Epithelial cell of esophagus (primary cell): ENCODE measurements at regions not wholly inside any gene's neighbourhood (a gene's known extent, or its start where the extent isn't known, plus 50 kb on each side); places are given as distances from the start of the nearest gene placed in this dataset.
A peak's percentile ranks its signal among the peaks of the same experiment; 100 is the strongest.

Experiments used
- DNase-seq: peaks from one replicate; pipeline ENCODE4 v3.0.0; 2010; ENCODE audit warnings: low read depth
- H3K4me3 ChIP-seq: 2 replicates; pipeline ENCODE4 v1.5.1; 2011; ENCODE audit warnings: mild to moderate bottlenecking, low read length, control low read depth
- TF ChIP-seq, protein P1 (sequence below): IDR thresholded peaks from 2 replicates; pipeline ENCODE4 v1.5.1; 2011; ENCODE audit warnings: low read depth, mild to moderate bottlenecking, low read length, control low read depth, inconsistent platforms; ENCODE audit not compliant: insufficient read depth; ENCODE audit errors: missing control alignments

DNA sequence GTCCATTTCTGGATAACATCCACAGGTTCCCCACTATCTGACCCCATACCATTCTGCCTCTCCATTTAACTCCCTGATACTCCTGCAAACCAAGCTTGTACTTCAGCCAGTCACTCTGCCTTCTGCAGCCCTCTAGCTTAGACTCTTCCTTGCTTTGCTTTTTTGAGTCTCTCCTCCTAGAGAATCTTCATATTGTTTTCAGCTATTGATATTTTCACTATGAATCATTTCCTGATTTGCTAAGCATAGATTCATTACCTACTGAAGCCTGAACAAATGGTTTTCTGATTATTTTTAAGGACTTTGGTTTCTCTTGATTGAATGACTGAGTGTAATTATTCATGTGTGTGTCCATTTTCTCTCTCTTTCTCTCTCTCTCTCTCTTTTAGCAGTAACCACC, 2102.3 kb upstream of the CELF4 start:
- DNase-seq = peak; percentile 8
- no peak overlapping the region for H3K4me3 ChIP-seq
- TF ChIP-seq, protein P1, sequence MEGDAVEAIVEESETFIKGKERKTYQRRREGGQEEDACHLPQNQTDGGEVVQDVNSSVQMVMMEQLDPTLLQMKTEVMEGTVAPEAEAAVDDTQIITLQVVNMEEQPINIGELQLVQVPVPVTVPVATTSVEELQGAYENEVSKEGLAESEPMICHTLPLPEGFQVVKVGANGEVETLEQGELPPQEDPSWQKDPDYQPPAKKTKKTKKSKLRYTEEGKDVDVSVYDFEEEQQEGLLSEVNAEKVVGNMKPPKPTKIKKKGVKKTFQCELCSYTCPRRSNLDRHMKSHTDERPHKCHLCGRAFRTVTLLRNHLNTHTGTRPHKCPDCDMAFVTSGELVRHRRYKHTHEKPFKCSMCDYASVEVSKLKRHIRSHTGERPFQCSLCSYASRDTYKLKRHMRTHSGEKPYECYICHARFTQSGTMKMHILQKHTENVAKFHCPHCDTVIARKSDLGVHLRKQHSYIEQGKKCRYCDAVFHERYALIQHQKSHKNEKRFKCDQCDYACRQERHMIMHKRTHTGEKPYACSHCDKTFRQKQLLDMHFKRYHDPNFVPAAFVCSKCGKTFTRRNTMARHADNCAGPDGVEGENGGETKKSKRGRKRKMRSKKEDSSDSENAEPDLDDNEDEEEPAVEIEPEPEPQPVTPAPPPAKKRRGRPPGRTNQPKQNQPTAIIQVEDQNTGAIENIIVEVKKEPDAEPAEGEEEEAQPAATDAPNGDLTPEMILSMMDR = no peak

DNA sequence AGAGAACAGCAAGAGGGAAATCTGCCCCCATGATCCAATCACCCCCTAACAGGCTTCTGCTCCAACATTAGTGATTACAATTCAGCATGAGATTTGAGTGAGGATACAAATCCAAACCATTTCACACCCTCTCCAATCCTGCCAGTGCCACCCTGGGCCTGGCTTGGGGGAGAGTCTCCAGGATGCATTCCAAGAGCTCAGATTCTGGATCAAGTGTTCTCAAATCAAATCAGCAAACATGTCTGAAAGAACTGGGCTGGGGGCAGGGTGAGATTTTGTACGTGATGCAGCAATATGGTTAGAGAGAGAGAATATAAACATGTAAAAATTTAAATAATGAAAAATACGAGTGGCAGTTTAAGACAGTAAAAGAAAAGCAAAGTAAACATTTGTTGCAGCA, 2100.9 kb upstream of the CELF4 start:
- H3K4me3 ChIP-seq = no peak overlapping the region
- TF ChIP-seq, protein P1 = no peak
- DNase-seq = no peak

DNA sequence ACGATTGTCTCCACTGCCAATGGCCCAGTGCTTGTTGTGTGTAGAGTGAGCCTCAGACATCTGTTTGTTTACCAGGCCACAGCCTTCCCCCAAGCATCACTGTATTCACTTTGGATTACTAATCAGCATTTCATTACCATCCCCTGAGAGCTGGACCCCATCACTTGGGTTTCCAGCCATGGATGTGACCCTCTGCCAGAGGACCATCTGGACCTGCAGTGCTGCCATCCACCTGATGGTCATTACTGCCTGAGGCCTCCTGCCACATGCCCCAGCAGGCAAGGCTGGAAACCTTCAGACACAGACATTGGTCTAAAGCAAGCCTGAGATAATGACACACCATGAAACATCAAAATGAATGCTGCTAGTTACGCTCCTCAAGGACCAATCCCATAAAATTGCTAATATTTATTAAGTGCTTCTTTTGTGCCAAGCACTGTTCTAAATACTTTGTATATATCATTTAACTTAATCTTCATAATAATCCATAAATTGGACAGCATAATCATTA, 2096.3 kb upstream of the CELF4 start:
- TF ChIP-seq, protein P1 = no peak
- H3K4me3 ChIP-seq = no peak overlapping the region
- peak; percentile 45 for DNase-seq

DNA sequence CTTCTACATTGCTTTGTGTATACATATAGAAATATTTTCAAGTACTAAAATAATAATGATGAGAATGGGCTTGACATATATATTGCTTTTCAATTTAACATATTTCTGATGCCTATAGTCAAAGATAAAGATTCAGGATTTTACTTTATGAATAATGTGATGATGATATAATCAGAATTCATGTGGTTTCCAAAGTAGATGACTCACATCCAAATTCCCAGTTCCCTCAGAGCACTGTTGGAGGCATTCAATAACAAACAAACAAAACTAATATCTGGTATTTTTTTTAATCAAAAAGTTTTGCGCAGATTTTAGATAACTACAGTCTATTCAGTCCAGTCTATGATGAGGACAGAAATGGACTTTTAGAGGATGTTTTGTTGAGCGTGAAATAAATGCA, 2094.5 kb upstream of the CELF4 start:
- no peak overlapping the region for H3K4me3 ChIP-seq
- TF ChIP-seq, protein P1 = no peak
- DNase-seq = peak; percentile 43

DNA sequence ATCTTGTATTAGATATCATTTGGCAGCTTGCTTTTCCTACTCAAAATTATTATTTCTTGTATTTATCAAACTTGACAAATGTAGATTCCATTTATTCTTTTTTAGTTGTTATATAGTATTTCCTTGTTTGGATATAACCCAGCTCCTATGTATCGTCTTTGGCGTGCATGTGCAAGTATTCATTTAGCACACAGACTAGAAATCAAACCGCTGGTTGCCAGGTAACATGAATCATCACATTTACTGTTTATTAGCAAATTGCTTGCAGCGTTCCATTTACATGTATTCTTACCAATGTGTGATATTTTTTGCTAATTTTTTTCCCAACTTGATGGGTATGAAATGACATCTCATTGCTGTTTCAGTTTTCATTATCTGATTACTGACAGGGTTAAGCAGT, 2089.7 kb upstream of the CELF4 start:
- TF ChIP-seq, protein P1 = no peak
- no peak overlapping the region for H3K4me3 ChIP-seq
- DNase-seq = peak; percentile 48

DNA sequence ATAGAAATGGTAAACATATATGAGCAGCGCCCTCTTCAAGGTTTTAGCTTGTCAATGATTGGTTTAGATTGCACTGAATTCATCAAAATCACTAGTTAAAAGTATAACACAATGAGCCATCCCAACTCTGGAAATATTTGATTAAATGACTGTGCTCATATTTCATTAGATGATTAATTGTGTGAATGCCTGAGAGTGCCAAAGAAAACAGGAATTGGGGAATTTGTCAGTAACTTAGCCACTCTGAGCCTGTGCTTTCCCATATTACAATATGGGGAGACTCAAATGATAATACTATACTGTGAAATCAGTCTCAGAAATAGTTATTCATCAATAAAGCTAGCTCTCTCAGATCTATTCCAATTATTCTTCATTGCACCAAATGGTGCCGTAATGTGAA, 2087.6 kb upstream of the CELF4 start:
- TF ChIP-seq, protein P1 = no peak

DNA sequence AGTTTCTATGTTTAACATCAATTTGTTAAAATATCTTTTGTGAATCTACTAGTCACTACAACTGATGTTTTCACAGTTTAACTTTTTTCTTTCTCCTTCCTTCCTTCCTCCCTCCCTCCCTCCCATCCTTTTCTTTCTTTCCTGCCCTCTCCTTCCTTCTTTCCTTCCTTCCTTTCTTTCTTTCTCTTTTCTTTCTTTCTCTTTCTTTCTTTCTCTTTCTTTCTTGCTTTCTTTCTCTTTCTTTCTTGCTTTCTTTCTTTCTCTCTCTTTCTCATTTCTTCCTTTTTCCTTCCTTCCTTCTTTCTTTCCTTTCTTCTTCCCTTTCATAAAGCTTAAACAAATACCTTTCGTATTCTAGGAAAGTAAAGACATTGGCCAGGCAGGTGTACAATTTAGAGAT, 2083.0 kb upstream of the CELF4 start:
- no peak overlapping the region for H3K4me3 ChIP-seq
- TF ChIP-seq, protein P1 = no peak
- no peak for DNase-seq

More for the DNA sequence above, 2087.6 kb upstream of the CELF4 start:
- H3K4me3 ChIP-seq = no peak overlapping the region
- no peak for DNase-seq
